IMR-90 (cell line): ENCODE measurements at regions not wholly inside any gene's neighbourhood (a gene's known extent, or its start where the extent isn't known, plus 50 kb on each side); places are given as distances from the start of the nearest gene placed in this dataset.

ENCODE experiments used
- BHLHE40 ChIP-seq: fragments of 150-350 bp; IDR thresholded peaks from 2 replicates; pipeline ENCODE4 v1.6.1; 2016; ENCODE audit warnings: mild to moderate bottlenecking, low read depth, low read length
- CEBPB ChIP-seq: IDR thresholded peaks from 2 replicates; pipeline ENCODE4 v1.6.1; 2012; ENCODE audit warnings: low read depth, low read length, improper control_type of control experiment
- CHD1 ChIP-seq: IDR thresholded peaks from 2 replicates; pipeline ENCODE4 v1.6.1; 2012; ENCODE audit warnings: low read depth, low read length, improper control_type of control experiment
- MXI1 ChIP-seq: IDR thresholded peaks from 2 replicates; pipeline ENCODE4 v1.6.1; 2012; ENCODE audit warnings: low read depth, mild to moderate bottlenecking, low read length, moderate library complexity, borderline replicate concordance
- POLR2A ChIP-seq: IDR thresholded peaks from 2 replicates; pipeline ENCODE4 v1.6.1; 2012; ENCODE audit warnings: mild to moderate bottlenecking, low read depth, low read length
- RAD21 ChIP-seq: IDR thresholded peaks from 2 replicates; pipeline ENCODE4 v1.6.1; 2012; ENCODE audit warnings: low read length, improper control_type of control experiment
- RCOR1 ChIP-seq: IDR thresholded peaks from 2 replicates; pipeline ENCODE4 v1.6.1; 2012; ENCODE audit warnings: mild to moderate bottlenecking, low read length, improper control_type of control experiment; ENCODE audit not compliant: insufficient replicate concordance
- RFX5 ChIP-seq: IDR thresholded peaks from 2 replicates; pipeline ENCODE4 v1.8.0; 2012; ENCODE audit warnings: low read depth, mild to moderate bottlenecking, low read length, moderate library complexity
- SMC3 ChIP-seq: fragments of 150-350 bp; IDR thresholded peaks from 2 replicates; pipeline ENCODE4 v1.6.1; 2016; ENCODE audit warnings: low read depth, mild to moderate bottlenecking, antibody characterized with exemption, low read length, moderate library complexity
- TF ChIP-seq, protein P1 (sequence below): conservative IDR thresholded peaks from 2 replicates; pipeline ENCODE4 v1.5.1; 2012; ENCODE audit warnings: mild to moderate bottlenecking, low read depth, low read length, improper control_type of control experiment
- TF ChIP-seq, protein P2 (sequence below): fragments of 150-350 bp; IDR thresholded peaks from 2 replicates; pipeline ENCODE4 v1.6.1; 2016; ENCODE audit warnings: low read depth, mild to moderate bottlenecking, low read length, moderate library complexity, borderline replicate concordance
- TF ChIP-seq, protein P3 (sequence below): fragments of 150-350 bp; IDR thresholded peaks from 2 replicates; pipeline ENCODE4 v1.6.1; 2017; ENCODE audit warnings: mild to moderate bottlenecking, antibody characterized with exemption, low read length, low read depth

DNA sequence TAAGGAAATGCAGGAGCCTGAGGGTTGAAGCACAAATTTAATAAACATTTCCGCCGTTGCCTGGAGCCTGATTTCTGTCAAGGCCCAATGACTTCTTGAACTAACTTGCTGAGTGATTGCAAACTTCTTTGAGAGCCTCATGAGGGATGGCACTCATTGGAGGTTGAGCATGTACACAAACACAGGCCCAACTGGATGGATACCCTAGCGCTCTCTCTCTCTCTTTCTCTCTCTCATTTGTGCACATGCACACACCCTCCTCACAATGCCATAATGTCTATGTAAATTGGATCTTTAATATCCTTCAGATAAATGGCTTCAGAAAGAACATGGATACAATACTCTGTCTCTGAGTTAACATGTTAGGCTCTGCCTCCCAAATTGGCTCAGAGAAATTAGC is 597.7 kb upstream of the CADM1 start:
- TF ChIP-seq, protein P1, sequence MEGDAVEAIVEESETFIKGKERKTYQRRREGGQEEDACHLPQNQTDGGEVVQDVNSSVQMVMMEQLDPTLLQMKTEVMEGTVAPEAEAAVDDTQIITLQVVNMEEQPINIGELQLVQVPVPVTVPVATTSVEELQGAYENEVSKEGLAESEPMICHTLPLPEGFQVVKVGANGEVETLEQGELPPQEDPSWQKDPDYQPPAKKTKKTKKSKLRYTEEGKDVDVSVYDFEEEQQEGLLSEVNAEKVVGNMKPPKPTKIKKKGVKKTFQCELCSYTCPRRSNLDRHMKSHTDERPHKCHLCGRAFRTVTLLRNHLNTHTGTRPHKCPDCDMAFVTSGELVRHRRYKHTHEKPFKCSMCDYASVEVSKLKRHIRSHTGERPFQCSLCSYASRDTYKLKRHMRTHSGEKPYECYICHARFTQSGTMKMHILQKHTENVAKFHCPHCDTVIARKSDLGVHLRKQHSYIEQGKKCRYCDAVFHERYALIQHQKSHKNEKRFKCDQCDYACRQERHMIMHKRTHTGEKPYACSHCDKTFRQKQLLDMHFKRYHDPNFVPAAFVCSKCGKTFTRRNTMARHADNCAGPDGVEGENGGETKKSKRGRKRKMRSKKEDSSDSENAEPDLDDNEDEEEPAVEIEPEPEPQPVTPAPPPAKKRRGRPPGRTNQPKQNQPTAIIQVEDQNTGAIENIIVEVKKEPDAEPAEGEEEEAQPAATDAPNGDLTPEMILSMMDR: no peak
- TF ChIP-seq RFX5: no peak
- no peak for TF ChIP-seq BHLHE40
- no peak for TF ChIP-seq RCOR1
- TF ChIP-seq RAD21: no peak
- no peak for TF ChIP-seq POLR2A
- no peak for TF ChIP-seq MXI1
- no peak for TF ChIP-seq CHD1
- no peak for TF ChIP-seq CEBPB
- TF ChIP-seq, protein P2, sequence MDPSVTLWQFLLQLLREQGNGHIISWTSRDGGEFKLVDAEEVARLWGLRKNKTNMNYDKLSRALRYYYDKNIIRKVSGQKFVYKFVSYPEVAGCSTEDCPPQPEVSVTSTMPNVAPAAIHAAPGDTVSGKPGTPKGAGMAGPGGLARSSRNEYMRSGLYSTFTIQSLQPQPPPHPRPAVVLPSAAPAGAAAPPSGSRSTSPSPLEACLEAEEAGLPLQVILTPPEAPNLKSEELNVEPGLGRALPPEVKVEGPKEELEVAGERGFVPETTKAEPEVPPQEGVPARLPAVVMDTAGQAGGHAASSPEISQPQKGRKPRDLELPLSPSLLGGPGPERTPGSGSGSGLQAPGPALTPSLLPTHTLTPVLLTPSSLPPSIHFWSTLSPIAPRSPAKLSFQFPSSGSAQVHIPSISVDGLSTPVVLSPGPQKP: no peak
- no peak for TF ChIP-seq SMC3
- TF ChIP-seq, protein P3, sequence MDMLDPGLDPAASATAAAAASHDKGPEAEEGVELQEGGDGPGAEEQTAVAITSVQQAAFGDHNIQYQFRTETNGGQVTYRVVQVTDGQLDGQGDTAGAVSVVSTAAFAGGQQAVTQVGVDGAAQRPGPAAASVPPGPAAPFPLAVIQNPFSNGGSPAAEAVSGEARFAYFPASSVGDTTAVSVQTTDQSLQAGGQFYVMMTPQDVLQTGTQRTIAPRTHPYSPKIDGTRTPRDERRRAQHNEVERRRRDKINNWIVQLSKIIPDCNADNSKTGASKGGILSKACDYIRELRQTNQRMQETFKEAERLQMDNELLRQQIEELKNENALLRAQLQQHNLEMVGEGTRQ: no peak
